RCC 7860 (cell line): ENCODE measurements at regions not wholly inside any gene's neighbourhood (a gene's known extent, or its start where the extent isn't known, plus 50 kb on each side); places are given as distances from the start of the nearest gene placed in this dataset.
"Not testable (repeated sequence)": the region's sequence is repeated elsewhere in the genome, so short reads cannot be mapped to it uniquely, and the experiment has no call there.

Experiments used
- DNase-seq: peaks from one replicate; pipeline ENCODE4 v3.0.0-alpha.2; 2015; ENCODE audit warnings: low spot score
- FAIRE-seq: peaks from 2 replicates; lab custom pipeline; 2012; peaks lifted over from hg19 to GRCh38; lab: Jason Lieb, UNC

- no peak for FAIRE-seq
- no peak for DNase-seq
Observed at GRCh38 chr10:78207216-78207615, 173.6 kb downstream of the RPS24 start.

GRCh38 chr10:78207776-78208175 lies 174.1 kb downstream of the RPS24 start:
- no peak for FAIRE-seq

GRCh38 chr10:78209970-78210369 lies 176.3 kb downstream of the RPS24 start:
- DNase-seq: no peak
- FAIRE-seq: no peak

More at GRCh38 chr10:78207776-78208175, 174.1 kb downstream of the RPS24 start:
- no peak for DNase-seq

- DNase-seq (peak; percentile 62), FAIRE-seq (peak; percentile 28)
Observed at GRCh38 chr10:78210548-78210947, 176.9 kb downstream of the RPS24 start.

- FAIRE-seq (no peak), DNase-seq (no peak)
Observed at GRCh38 chr10:78210976-78211375, 177.3 kb downstream of the RPS24 start.

GRCh38 chr10:78211561-78212051 lies 177.9 kb downstream of the RPS24 start:
- FAIRE-seq (no peak), DNase-seq (peak; percentile 17)

GRCh38 chr10:78212060-78212785 lies 178.6 kb downstream of the RPS24 start:
- no peak for FAIRE-seq

GRCh38 chr10:78212786-78213175 lies 179.1 kb downstream of the RPS24 start:
- FAIRE-seq: no peak

More at GRCh38 chr10:78212060-78212785, 178.6 kb downstream of the RPS24 start:
- peak; percentile 11 for DNase-seq

GRCh38 chr10:78214955-78215354 lies 181.3 kb downstream of the RPS24 start:
- no peak for FAIRE-seq
- no peak for DNase-seq

More at GRCh38 chr10:78212786-78213175, 179.1 kb downstream of the RPS24 start:
- no peak for DNase-seq

GRCh38 chr10:78215645-78216044 lies 182.0 kb downstream of the RPS24 start:
- DNase-seq (no peak), FAIRE-seq (no peak)

GRCh38 chr10:78217336-78217735 lies 183.7 kb downstream of the RPS24 start:
- DNase-seq (no peak), FAIRE-seq (no peak)

GRCh38 chr10:78218798-78219490 lies 185.3 kb downstream of the RPS24 start:
- DNase-seq (no peak), FAIRE-seq (no peak)

GRCh38 chr10:78219568-78219967 lies 185.9 kb downstream of the RPS24 start:
- not testable (repeated sequence) for DNase-seq, FAIRE-seq

GRCh38 chr10:78220781-78221180 lies 187.1 kb downstream of the RPS24 start:
- no peak for FAIRE-seq

GRCh38 chr10:78222096-78222790 lies 188.6 kb downstream of the RPS24 start:
- FAIRE-seq: no peak

More at GRCh38 chr10:78220781-78221180, 187.1 kb downstream of the RPS24 start:
- no peak for DNase-seq

GRCh38 chr10:78223088-78223487 lies 189.4 kb downstream of the RPS24 start:
- FAIRE-seq: no peak
- no peak for DNase-seq

More at GRCh38 chr10:78222096-78222790, 188.6 kb downstream of the RPS24 start:
- DNase-seq: no peak

GRCh38 chr10:78224602-78225001 lies 190.9 kb downstream of the RPS24 start:
- FAIRE-seq: no peak
- DNase-seq: peak; percentile 15

- DNase-seq: no peak
- FAIRE-seq: no peak
Observed at GRCh38 chr10:78225594-78225993, 191.9 kb downstream of the RPS24 start.

- FAIRE-seq: no peak
- no peak for DNase-seq
Observed at GRCh38 chr10:78229489-78229888, 195.8 kb downstream of the RPS24 start.

- DNase-seq: no peak
- no peak for FAIRE-seq
Observed at GRCh38 chr10:78229950-78230675, 196.4 kb downstream of the RPS24 start.

GRCh38 chr10:78231327-78231726 lies 197.7 kb downstream of the RPS24 start:
- no peak for DNase-seq
- FAIRE-seq: no peak
